ENCODE measurements at regions not wholly inside any gene's neighbourhood (a gene's known extent, or its start where the extent isn't known, plus 50 kb on each side); places are given as distances from the start of the nearest gene placed in this dataset.
"Not testable (repeated sequence)": the region's sequence is repeated elsewhere in the genome, so short reads cannot be mapped to it uniquely, and the experiment has no call there.

- not testable (repeated sequence) for TF ChIP-seq REST (IDR thresholded peaks at IDR 0.05; ENCODE audit: low read depth, low read length); SIN3A (IDR thresholded peaks at IDR 0.05; ENCODE audit: borderline replicate concordance, low read depth, low read length); POLR2AphosphoS5 (IDR thresholded peaks at IDR 0.05; ENCODE audit: low read depth, low read length); CTCF (IDR thresholded peaks at IDR 0.05); USF1 (IDR thresholded peaks at IDR 0.05; ENCODE audit: borderline replicate concordance, low read depth); EZH2phosphoT487 (IDR thresholded peaks at IDR 0.05; ENCODE audit: borderline replicate concordance, low read depth); PBX3 (IDR thresholded peaks at IDR 0.05); TAF1 (IDR thresholded peaks at IDR 0.05; ENCODE audit: borderline replicate concordance, low read depth, low read length); ELF1 (IDR thresholded peaks at IDR 0.05)
These were observed 190.0 kb downstream of the POTEM start for GRCh38 chr14:19157106-19157709.
